ENCODE measurements at regions not wholly inside any gene's neighbourhood (a gene's known extent, or its start where the extent isn't known, plus 50 kb on each side); places are given as distances from the start of the nearest gene placed in this dataset.
"Not testable (repeated sequence)": the region's sequence is repeated elsewhere in the genome, so short reads cannot be mapped to it uniquely, and the experiment has no call there.

- no peak overlapping the region for H3K4me3 ChIP-seq (ENCODE audit: control insufficient read depth in 1 of 7, extremely low read depth in 1 of 7, insufficient read depth in 4 of 7, low read depth in 2 of 7, low read length in 6 of 7)
- 86% methylated on average over 7 of the region's 9 CpGs for WGBS (ENCODE audit: insufficient coverage)
- no peaks in the 10 kb centered on the region for H3K9me3 ChIP-seq (ENCODE audit: control extremely low read depth in 1 of 5, control insufficient read depth in 4 of 5, insufficient read depth in 2 of 5, low read depth in 1 of 5, low read length in 4 of 5)
- no peaks in the 10 kb centered on the region for H3K36me3 ChIP-seq (ENCODE audit: control insufficient read depth in 4 of 4, insufficient read depth in 4 of 4, low read length in 3 of 4)
- no peak overlapping the region for H3K27ac ChIP-seq (ENCODE audit: insufficient read depth in 1 of 2, low read depth in 1 of 2, low read length in 2 of 2, poor library complexity in 1 of 2, severe bottlenecking in 2 of 2)
- H3K27me3 ChIP-seq (replicated peaks in 2 of 5; ENCODE audit: control insufficient read depth in 4 of 5, insufficient read depth in 5 of 5, low read length in 4 of 5), result no peaks in the 10 kb centered on the region
- peaks cover 0 to 5% (median 0%) of the 10 kb centered on the region in 4 experiments for H3K4me1 ChIP-seq (ENCODE audit: control extremely low read depth in 1 of 4, control insufficient read depth in 4 of 4, insufficient read depth in 4 of 4, low read length in 3 of 4)
- POLR2A ChIA-PET, result no interaction called here
- CTCF ChIA-PET, result no interaction called here
- peak in 2 of 3 donors; percentile 14 for DNase-seq
Observed at GRCh38 chr6:3966426-3966825, 112.5 kb downstream of the FAM217A start.

- Histone ChIP-seq H3K36me3 (ENCODE audit: control insufficient read depth in 4 of 4, insufficient read depth in 4 of 4, low read length in 3 of 4) (no peaks in the 10 kb centered on the region), H3K27ac (ENCODE audit: insufficient read depth in 1 of 2, low read depth in 1 of 2, low read length in 2 of 2, poor library complexity in 1 of 2, severe bottlenecking in 2 of 2) (no peak overlapping the region), H3K4me1 (ENCODE audit: control extremely low read depth in 1 of 4, control insufficient read depth in 4 of 4, insufficient read depth in 4 of 4, low read length in 3 of 4) (peaks cover 0 to 5% (median 0%) of the 10 kb centered on the region in 4 experiments), H3K9me3 (ENCODE audit: control extremely low read depth in 1 of 5, control insufficient read depth in 4 of 5, insufficient read depth in 2 of 5, low read depth in 1 of 5, low read length in 4 of 5) (no peaks in the 10 kb centered on the region), H3K27me3 (replicated peaks in 2 of 5; ENCODE audit: control insufficient read depth in 4 of 5, insufficient read depth in 5 of 5, low read length in 4 of 5) (no peaks in the 10 kb centered on the region), H3K4me3 (ENCODE audit: control insufficient read depth in 1 of 7, extremely low read depth in 1 of 7, insufficient read depth in 4 of 7, low read depth in 2 of 7, low read length in 6 of 7) (no peak overlapping the region)
- DNase-seq, result no peak
- 96% methylated on average over 4 of the region's 5 CpGs for WGBS (ENCODE audit: insufficient coverage)
- ChIA-PET POLR2A (no interaction called here), CTCF (interaction anchor here (1.3 to 1.7 kb wide), 3 partner anchors 8 to 37 kb away, joined by 3 to 6 read pairs (median 4); no protein-coding TSS in a partner anchor)
Observed at GRCh38 chr6:3970097-3970496, 108.8 kb downstream of the FAM217A start.

GRCh38 chr6:3973152-3973551, 105.8 kb downstream of the FAM217A start:
- H3K36me3 ChIP-seq (ENCODE audit: control insufficient read depth in 4 of 4, insufficient read depth in 4 of 4, low read length in 3 of 4); DNase-seq; CTCF ChIA-PET; POLR2A ChIA-PET; H3K27me3 ChIP-seq (replicated peaks in 2 of 5; ENCODE audit: control insufficient read depth in 4 of 5, insufficient read depth in 5 of 5, low read length in 4 of 5); H3K4me1 ChIP-seq (ENCODE audit: control extremely low read depth in 1 of 4, control insufficient read depth in 4 of 4, insufficient read depth in 4 of 4, low read length in 3 of 4); H3K9me3 ChIP-seq (ENCODE audit: control extremely low read depth in 1 of 5, control insufficient read depth in 4 of 5, insufficient read depth in 2 of 5, low read depth in 1 of 5, low read length in 4 of 5); H3K4me3 ChIP-seq (ENCODE audit: control insufficient read depth in 1 of 7, extremely low read depth in 1 of 7, insufficient read depth in 4 of 7, low read depth in 2 of 7, low read length in 6 of 7); H3K27ac ChIP-seq (ENCODE audit: insufficient read depth in 1 of 2, low read depth in 1 of 2, low read length in 2 of 2, poor library complexity in 1 of 2, severe bottlenecking in 2 of 2): not testable (repeated sequence)
- WGBS (ENCODE audit: insufficient coverage), result no CpG with 5 or more reads among the region's 3 CpGs

- ChIA-PET CTCF (interaction anchor here (0.7 to 7.8 kb wide), 53 partner anchors 8 to 701 kb away, joined by 3 to 90 read pairs (median 5); partner anchors contain the start of gene FAM50B), POLR2A (no interaction called here)
- Histone ChIP-seq H3K27me3 (replicated peaks in 2 of 5; ENCODE audit: control insufficient read depth in 4 of 5, insufficient read depth in 5 of 5, low read length in 4 of 5) (no peaks in the 10 kb centered on the region), H3K9me3 (ENCODE audit: control extremely low read depth in 1 of 5, control insufficient read depth in 4 of 5, insufficient read depth in 2 of 5, low read depth in 1 of 5, low read length in 4 of 5) (no peaks in the 10 kb centered on the region), H3K36me3 (ENCODE audit: control insufficient read depth in 4 of 4, insufficient read depth in 4 of 4, low read length in 3 of 4) (no peaks in the 10 kb centered on the region), H3K4me1 (ENCODE audit: control extremely low read depth in 1 of 4, control insufficient read depth in 4 of 4, insufficient read depth in 4 of 4, low read length in 3 of 4) (peaks cover 2 to 7% (median 3%) of the 10 kb centered on the region in 4 experiments), H3K27ac (ENCODE audit: insufficient read depth in 1 of 2, low read depth in 1 of 2, low read length in 2 of 2, poor library complexity in 1 of 2, severe bottlenecking in 2 of 2) (no peak overlapping the region), H3K4me3 (ENCODE audit: control insufficient read depth in 1 of 7, extremely low read depth in 1 of 7, insufficient read depth in 4 of 7, low read depth in 2 of 7, low read length in 6 of 7) (peak overlapping the region in 1 of 7 experiments; percentile 10)
- WGBS (ENCODE audit: insufficient coverage), result 52% methylated on average over 12 of the region's 16 CpGs
- DNase-seq, result peak; percentile 92 to 97 (median 96)
Observed at GRCh38 chr6:3977875-3978711, 100.8 kb downstream of the FAM217A start.

GRCh38 chr6:3978966-3979365, 100.0 kb downstream of the FAM217A start:
- CTCF ChIA-PET, result interaction anchor here (0.8 to 7.8 kb wide), 39 partner anchors 8 to 702 kb away, joined by 3 to 90 read pairs (median 6); partner anchors contain the start of gene FAM50B
- DNase-seq, result not testable (repeated sequence)

GRCh38 chr6:3981917-3982316, 97.0 kb downstream of the FAM217A start:
- no peaks in the 10 kb centered on the region for H3K27me3 ChIP-seq (replicated peaks in 2 of 5; ENCODE audit: control insufficient read depth in 4 of 5, insufficient read depth in 5 of 5, low read length in 4 of 5)
- H3K9me3 ChIP-seq (ENCODE audit: control extremely low read depth in 1 of 5, control insufficient read depth in 4 of 5, insufficient read depth in 2 of 5, low read depth in 1 of 5, low read length in 4 of 5), result no peaks in the 10 kb centered on the region
- H3K27ac ChIP-seq (ENCODE audit: insufficient read depth in 1 of 2, low read depth in 1 of 2, low read length in 2 of 2, poor library complexity in 1 of 2, severe bottlenecking in 2 of 2), result no peak overlapping the region
- H3K4me3 ChIP-seq (ENCODE audit: control insufficient read depth in 1 of 7, extremely low read depth in 1 of 7, insufficient read depth in 4 of 7, low read depth in 2 of 7, low read length in 6 of 7), result no peak overlapping the region
- CTCF ChIA-PET, result interaction anchor here (0.7 to 1.6 kb wide), 2 partner anchors 14 to 133 kb away, joined by 3 to 4 read pairs; partner anchors contain the start of gene FAM50B
- no peaks in the 10 kb centered on the region for H3K36me3 ChIP-seq (ENCODE audit: control insufficient read depth in 4 of 4, insufficient read depth in 4 of 4, low read length in 3 of 4)
- POLR2A ChIA-PET, result no interaction called here
- DNase-seq, result no peak
- peaks cover 2 to 4% (median 3%) of the 10 kb centered on the region in 4 experiments for H3K4me1 ChIP-seq (ENCODE audit: control extremely low read depth in 1 of 4, control insufficient read depth in 4 of 4, insufficient read depth in 4 of 4, low read length in 3 of 4)

More at GRCh38 chr6:3978966-3979365, 100.0 kb downstream of the FAM217A start:
- H3K9me3 ChIP-seq (ENCODE audit: control extremely low read depth in 1 of 5, control insufficient read depth in 4 of 5, insufficient read depth in 2 of 5, low read depth in 1 of 5, low read length in 4 of 5); H3K4me3 ChIP-seq (ENCODE audit: control insufficient read depth in 1 of 7, extremely low read depth in 1 of 7, insufficient read depth in 4 of 7, low read depth in 2 of 7, low read length in 6 of 7); H3K27ac ChIP-seq (ENCODE audit: insufficient read depth in 1 of 2, low read depth in 1 of 2, low read length in 2 of 2, poor library complexity in 1 of 2, severe bottlenecking in 2 of 2); POLR2A ChIA-PET; H3K27me3 ChIP-seq (replicated peaks in 2 of 5; ENCODE audit: control insufficient read depth in 4 of 5, insufficient read depth in 5 of 5, low read length in 4 of 5); H3K36me3 ChIP-seq (ENCODE audit: control insufficient read depth in 4 of 4, insufficient read depth in 4 of 4, low read length in 3 of 4); H3K4me1 ChIP-seq (ENCODE audit: control extremely low read depth in 1 of 4, control insufficient read depth in 4 of 4, insufficient read depth in 4 of 4, low read length in 3 of 4): not testable (repeated sequence)
- no CpG with 5 or more reads among the region's 1 CpG for WGBS (ENCODE audit: insufficient coverage)

- H3K36me3 ChIP-seq (ENCODE audit: control insufficient read depth in 4 of 4, insufficient read depth in 4 of 4, low read length in 3 of 4), result peaks cover 0 to 2% (median 0%) of the 10 kb centered on the region in 4 experiments
Observed at GRCh38 chr6:3983778-3984177, 95.2 kb downstream of the FAM217A start.

More at GRCh38 chr6:3983778-3984177, 95.2 kb downstream of the FAM217A start:
- Histone ChIP-seq H3K27ac (ENCODE audit: insufficient read depth in 1 of 2, low read depth in 1 of 2, low read length in 2 of 2, poor library complexity in 1 of 2, severe bottlenecking in 2 of 2) (no peak overlapping the region), H3K4me1 (ENCODE audit: control extremely low read depth in 1 of 4, control insufficient read depth in 4 of 4, insufficient read depth in 4 of 4, low read length in 3 of 4) (peaks cover 0 to under 1% (median under 1%) of the 10 kb centered on the region in 4 experiments), H3K9me3 (ENCODE audit: control extremely low read depth in 1 of 5, control insufficient read depth in 4 of 5, insufficient read depth in 2 of 5, low read depth in 1 of 5, low read length in 4 of 5) (no peaks in the 10 kb centered on the region), H3K27me3 (replicated peaks in 2 of 5; ENCODE audit: control insufficient read depth in 4 of 5, insufficient read depth in 5 of 5, low read length in 4 of 5) (no peaks in the 10 kb centered on the region), H3K4me3 (ENCODE audit: control insufficient read depth in 1 of 7, extremely low read depth in 1 of 7, insufficient read depth in 4 of 7, low read depth in 2 of 7, low read length in 6 of 7) (no peak overlapping the region)
- ChIA-PET POLR2A (no interaction called here), CTCF (interaction anchor here (0.9 to 2.1 kb wide), 2 partner anchors 242 to 704 kb away, joined by 3 to 5 read pairs; no protein-coding TSS in a partner anchor)
- 89% methylated on average over 1 of the region's 2 CpGs for WGBS (ENCODE audit: insufficient coverage)
- DNase-seq, result no peak

All from common myeloid progenitor, CD34-positive (primary cell).